NCI-H128 (cell line): ENCODE measurements at regions not wholly inside any gene's neighbourhood (a gene's known extent, or its start where the extent isn't known, plus 50 kb on each side); places are given as distances from the start of the nearest gene placed in this dataset.

Experiments
- DNase-seq: peaks from one replicate; lab custom pipeline; 2025; ENCODE audit not compliant: unreplicated experiment; lab: John Stamatoyannopoulos, UW

GRCh38 chr2:196248467-196249094, 77.2 kb upstream of the STK17B start:
- DNase-seq, result no peak

GRCh38 chr2:196249171-196249570, 77.8 kb upstream of the STK17B start:
- DNase-seq, result no peak

GRCh38 chr2:196249860-196250259, 78.5 kb upstream of the STK17B start:
- DNase-seq, result no peak

GRCh38 chr2:196251132-196251531, 79.8 kb upstream of the STK17B start:
- DNase-seq, result no peak

GRCh38 chr2:196252408-196253115, 81.2 kb upstream of the STK17B start:
- no peak for DNase-seq

GRCh38 chr2:196253116-196253480, 81.7 kb upstream of the STK17B start:
- no peak for DNase-seq

GRCh38 chr2:196256585-196256984, 85.2 kb upstream of the STK17B start:
- no peak for DNase-seq

GRCh38 chr2:196257086-196257485, 85.7 kb upstream of the STK17B start:
- no peak for DNase-seq

- no peak for DNase-seq
Observed at GRCh38 chr2:196258407-196258806, 87.0 kb upstream of the STK17B start.

- DNase-seq, result no peak
Observed at GRCh38 chr2:196259507-196260481, 88.4 kb upstream of the STK17B start.

- no peak for DNase-seq
Observed at GRCh38 chr2:196260546-196260945, 89.2 kb upstream of the STK17B start.

- DNase-seq, result no peak
Observed at GRCh38 chr2:196262606-196263005, 91.2 kb upstream of the STK17B start.

GRCh38 chr2:196263181-196263747, 91.9 kb upstream of the STK17B start:
- no peak for DNase-seq

GRCh38 chr2:196266351-196266750, 95.0 kb upstream of the STK17B start:
- no peak for DNase-seq

- no peak for DNase-seq
Observed at GRCh38 chr2:196266855-196267254, 95.5 kb upstream of the STK17B start.

- no peak for DNase-seq
Observed at GRCh38 chr2:196268025-196268424, 96.6 kb upstream of the STK17B start.

GRCh38 chr2:196268538-196269338, 97.4 kb upstream of the STK17B start:
- no peak for DNase-seq

GRCh38 chr2:196271795-196272194, 100.4 kb upstream of the STK17B start:
- no peak for DNase-seq

GRCh38 chr2:196274387-196274809, 103.0 kb upstream of the STK17B start:
- DNase-seq, result peak; percentile 19

GRCh38 chr2:196275646-196276352, 104.4 kb upstream of the STK17B start:
- DNase-seq, result no peak
